ENCODE measurements at regions not wholly inside any gene's neighbourhood (a gene's known extent, or its start where the extent isn't known, plus 50 kb on each side); places are given as distances from the start of the nearest gene placed in this dataset.

DNA sequence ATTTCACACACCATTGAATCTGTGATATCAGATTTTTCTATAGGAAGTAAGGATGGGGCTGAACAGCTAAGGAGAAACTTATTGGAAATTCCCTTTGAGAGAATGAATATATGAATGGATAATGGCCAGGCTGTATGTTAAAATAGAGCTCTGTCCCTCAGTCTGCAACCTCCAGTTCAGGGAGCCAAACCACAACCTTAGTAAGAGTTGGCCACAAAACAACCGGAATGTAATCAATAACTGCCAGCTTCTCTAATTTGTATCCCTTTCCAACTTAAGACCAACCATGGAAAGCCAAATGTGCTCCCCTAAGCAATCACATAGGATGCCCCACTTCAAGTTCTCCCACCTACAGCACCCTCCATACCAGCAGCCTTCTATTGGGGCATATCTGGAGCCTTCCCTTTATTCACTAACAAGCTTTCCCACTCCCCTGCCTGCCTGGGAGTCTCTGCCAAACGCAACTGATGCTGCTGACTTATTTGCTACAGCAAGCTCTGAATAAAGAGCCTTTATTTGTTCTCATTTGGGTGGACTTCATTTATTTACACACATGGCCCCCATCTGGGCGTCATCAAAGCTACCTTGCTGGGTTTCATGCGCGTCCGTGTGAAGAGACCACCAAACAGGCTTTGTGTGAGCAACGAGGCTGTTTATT lies 75.4 kb upstream of the LARS2 start:
- Histone ChIP-seq H3K27me3 (no peaks in the 10 kb centered on the region), H3K4me1 (no peaks in the 10 kb centered on the region), H3K9me3 (no peaks in the 10 kb centered on the region), H3K27ac (no peak overlapping the region), H3K4me2 (no peak overlapping the region), H3K4me3 (no peak overlapping the region), H4K20me1 (no peaks in the 10 kb centered on the region), H3K36me3 (no peaks in the 10 kb centered on the region), H3K9ac (no peak overlapping the region)
- no peak for TF ChIP-seq Cebpa-rat (IDR thresholded peaks at IDR 0.05)

DNA sequence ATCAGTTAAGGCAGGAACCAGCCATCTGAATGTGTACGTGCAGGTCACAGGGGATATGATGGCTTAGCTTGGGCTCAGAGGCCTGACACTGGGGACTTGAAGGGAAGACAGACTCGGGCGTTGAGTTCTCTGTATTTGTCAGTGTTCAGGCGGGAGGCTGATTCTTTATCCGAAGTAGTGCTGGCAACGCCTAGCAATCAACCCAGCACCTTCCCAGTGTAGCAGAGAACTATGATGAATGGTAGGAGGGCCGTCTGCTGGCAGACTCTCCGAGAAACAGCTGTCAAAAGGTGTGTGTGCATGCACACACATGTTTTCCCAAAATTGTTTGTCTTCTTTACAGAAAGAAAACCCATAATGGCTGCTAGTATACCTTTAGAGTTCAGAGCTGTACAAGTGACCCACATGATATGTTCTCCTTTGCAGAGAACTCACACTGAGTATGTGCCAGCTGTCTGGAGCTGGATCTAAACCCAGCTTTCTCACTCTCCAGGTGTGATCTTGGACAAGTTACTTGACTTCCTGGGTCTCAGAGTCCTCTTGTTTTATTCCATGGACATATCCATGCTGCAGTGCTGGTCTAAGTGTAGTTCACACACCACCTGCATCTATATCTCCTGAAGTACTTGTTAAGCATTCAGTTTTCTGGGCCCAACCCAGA lies 74.5 kb upstream of the LARS2 start:
- Histone ChIP-seq H3K9me3 (no peaks in the 10 kb centered on the region), H3K36me3 (no peaks in the 10 kb centered on the region), H3K4me1 (no peaks in the 10 kb centered on the region), H3K4me2 (no peak overlapping the region), H4K20me1 (no peaks in the 10 kb centered on the region), H3K27ac (no peak overlapping the region), H3K4me3 (no peak overlapping the region), H3K9ac (no peak overlapping the region), H3K27me3 (no peaks in the 10 kb centered on the region)
- no peak for TF ChIP-seq Cebpa-rat (IDR thresholded peaks at IDR 0.05)

DNA sequence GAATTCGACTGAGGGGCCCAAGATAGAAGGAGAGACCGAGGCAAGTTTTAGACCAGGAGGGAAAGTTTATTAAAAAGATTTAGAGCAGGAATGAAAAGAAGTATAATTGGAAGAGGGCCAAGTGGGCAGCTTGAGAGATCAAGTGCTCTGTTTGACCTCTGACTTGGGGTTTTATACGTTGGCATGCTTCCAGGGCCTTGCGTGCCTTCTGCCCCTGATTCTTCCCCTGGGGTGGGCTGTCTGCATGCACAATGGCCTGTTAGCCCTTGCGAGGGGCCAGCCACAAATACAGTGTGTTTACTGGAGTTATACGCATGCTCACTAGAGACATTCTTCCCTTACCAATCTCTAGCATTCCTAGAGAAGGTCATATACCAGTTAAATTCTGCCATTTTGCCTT lies 70.7 kb upstream of the LARS2 start:
- H3K4me2 ChIP-seq: no peak overlapping the region
- no peaks in the 10 kb centered on the region for H3K36me3 ChIP-seq

DNA sequence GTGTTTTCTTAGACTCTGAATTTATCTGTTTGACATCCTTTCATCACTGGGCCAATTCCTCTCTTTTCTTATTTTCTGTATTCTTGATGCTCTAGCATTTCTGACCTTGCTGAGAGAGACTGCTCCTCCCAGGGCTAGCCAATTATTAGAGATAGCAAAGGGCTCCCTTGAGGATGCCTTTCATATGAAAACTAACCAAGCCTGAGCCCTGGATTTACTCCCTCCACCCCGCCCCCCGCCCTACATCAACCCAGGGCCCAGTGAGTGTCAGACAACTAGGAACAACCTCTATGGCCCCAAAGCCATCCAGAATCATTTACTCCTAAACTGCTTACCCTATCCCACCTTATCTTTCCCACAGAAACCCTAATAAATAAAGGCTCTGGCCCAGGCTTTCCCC lies 69.7 kb upstream of the LARS2 start:
- Histone ChIP-seq H3K9ac (no peak overlapping the region), H3K36me3 (no peaks in the 10 kb centered on the region), H3K4me2 (no peak overlapping the region), H3K9me3 (no peaks in the 10 kb centered on the region), H4K20me1 (no peaks in the 10 kb centered on the region), H3K27ac (no peak overlapping the region), H3K27me3 (no peaks in the 10 kb centered on the region), H3K4me3 (no peak overlapping the region), H3K4me1 (peaks cover 18% of the 10 kb centered on the region)
- no peak for TF ChIP-seq Cebpa-rat (IDR thresholded peaks at IDR 0.05)

More for the DNA sequence above, 70.7 kb upstream of the LARS2 start:
- H3K4me1 ChIP-seq: peaks cover 18% of the 10 kb centered on the region
- no peaks in the 10 kb centered on the region for H3K9me3 ChIP-seq
- no peak overlapping the region for H3K27ac ChIP-seq
- H3K9ac ChIP-seq: no peak overlapping the region
- TF ChIP-seq Cebpa-rat (IDR thresholded peaks at IDR 0.05): no peak
- no peak overlapping the region for H3K4me3 ChIP-seq
- H4K20me1 ChIP-seq: no peaks in the 10 kb centered on the region
- H3K27me3 ChIP-seq: no peaks in the 10 kb centered on the region

DNA sequence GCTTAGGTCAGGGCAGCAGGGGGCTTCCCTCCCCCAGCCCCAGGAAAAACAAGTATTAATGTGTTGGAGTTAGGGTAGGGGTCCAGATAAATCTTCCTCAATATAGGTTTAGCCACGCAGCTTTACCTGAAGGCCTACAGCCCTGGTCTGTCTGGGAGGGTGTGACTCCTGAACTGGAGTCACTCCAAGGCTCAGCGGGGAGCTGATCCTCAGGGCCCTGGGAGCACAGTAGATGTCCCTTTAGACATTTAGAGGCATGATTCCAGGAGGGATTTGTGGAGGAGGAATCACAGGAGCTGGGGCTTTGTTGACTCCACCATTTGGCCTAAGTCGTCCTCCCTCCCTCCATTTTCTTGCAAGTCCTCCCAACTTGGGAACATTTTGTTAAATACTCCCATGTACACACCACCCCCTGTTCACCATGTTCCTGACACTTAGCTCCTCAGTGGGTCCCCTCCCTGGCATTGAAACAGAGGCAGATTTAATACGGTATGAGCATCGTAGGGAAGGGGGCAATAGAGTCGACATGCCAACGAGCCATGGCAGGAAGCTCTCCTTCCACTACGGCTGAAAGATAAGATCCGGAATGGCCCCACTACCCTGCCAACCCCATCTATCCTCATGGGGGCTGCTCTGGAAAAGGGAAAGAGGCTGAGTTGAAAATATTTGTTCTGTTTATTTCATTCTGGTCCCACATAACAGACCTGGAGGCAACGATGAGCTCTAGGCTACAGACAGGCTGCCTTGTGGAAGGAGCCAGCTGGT lies 69.0 kb upstream of the LARS2 start:
- H3K4me3 ChIP-seq: no peak overlapping the region
- TF ChIP-seq Cebpa-rat (IDR thresholded peaks at IDR 0.05): no peak
- H3K36me3 ChIP-seq: no peaks in the 10 kb centered on the region
- no peaks in the 10 kb centered on the region for H4K20me1 ChIP-seq
- no peak overlapping the region for H3K9ac ChIP-seq
- no peaks in the 10 kb centered on the region for H3K9me3 ChIP-seq
- H3K27ac ChIP-seq: no peak overlapping the region
- no peak overlapping the region for H3K4me2 ChIP-seq
- H3K27me3 ChIP-seq: no peaks in the 10 kb centered on the region
- peaks cover 18% of the 10 kb centered on the region for H3K4me1 ChIP-seq

DNA sequence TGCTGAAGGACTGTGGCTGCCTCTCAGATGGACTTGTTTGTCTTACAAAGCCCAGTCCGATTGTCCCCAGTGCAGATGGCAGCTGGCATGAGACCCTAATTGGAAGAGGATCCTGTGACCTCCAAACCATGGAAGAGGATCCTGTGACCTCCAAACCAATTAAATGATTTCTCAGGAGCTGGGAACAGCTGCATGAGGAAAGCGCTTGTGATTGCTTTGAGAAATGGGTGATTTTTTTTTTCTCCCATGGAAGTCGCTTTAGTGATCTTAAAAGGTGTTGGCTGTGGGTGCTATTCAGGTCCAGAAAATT lies 68.4 kb upstream of the LARS2 start:
- TF ChIP-seq Cebpa-rat (IDR thresholded peaks at IDR 0.05): no peak
- Histone ChIP-seq H3K4me1 (peaks cover 18% of the 10 kb centered on the region), H3K27ac (no peak overlapping the region), H3K9ac (no peak overlapping the region), H3K4me2 (no peak overlapping the region), H4K20me1 (no peaks in the 10 kb centered on the region), H3K27me3 (no peaks in the 10 kb centered on the region), H3K4me3 (no peak overlapping the region), H3K9me3 (no peaks in the 10 kb centered on the region), H3K36me3 (no peaks in the 10 kb centered on the region)

DNA sequence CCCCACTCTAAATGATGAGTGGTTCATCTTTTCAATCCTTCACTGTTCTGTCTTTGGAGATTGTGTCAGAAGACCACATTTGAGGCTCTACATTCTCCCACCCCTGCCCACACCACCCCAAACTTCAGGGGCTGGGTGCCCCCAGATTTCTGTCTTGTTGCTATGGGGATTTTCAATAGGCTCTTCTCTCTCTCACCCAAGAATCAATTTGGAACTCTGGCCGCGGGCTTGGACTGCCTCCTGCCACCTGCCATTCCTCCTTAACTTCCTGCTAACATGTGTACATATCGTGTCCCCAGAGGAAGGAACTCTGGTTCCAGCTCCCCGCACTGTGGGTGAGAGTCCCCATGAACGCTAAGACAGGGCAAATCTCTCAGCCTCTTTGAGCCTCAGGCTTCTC lies 67.4 kb upstream of the LARS2 start:
- H3K4me2 ChIP-seq: peak overlapping the region; percentile 58; the same call in 1 of the 2 replicates
- H3K9me3 ChIP-seq: no peaks in the 10 kb centered on the region
- no peaks in the 10 kb centered on the region for H3K36me3 ChIP-seq
- H3K4me1 ChIP-seq: peaks cover 18% of the 10 kb centered on the region
- no peaks in the 10 kb centered on the region for H4K20me1 ChIP-seq
- H3K4me3 ChIP-seq: no peak overlapping the region
- H3K27me3 ChIP-seq: no peaks in the 10 kb centered on the region
- TF ChIP-seq Cebpa-rat (IDR thresholded peaks at IDR 0.05): no peak
- no peak overlapping the region for H3K27ac ChIP-seq
- H3K9ac ChIP-seq: no peak overlapping the region

DNA sequence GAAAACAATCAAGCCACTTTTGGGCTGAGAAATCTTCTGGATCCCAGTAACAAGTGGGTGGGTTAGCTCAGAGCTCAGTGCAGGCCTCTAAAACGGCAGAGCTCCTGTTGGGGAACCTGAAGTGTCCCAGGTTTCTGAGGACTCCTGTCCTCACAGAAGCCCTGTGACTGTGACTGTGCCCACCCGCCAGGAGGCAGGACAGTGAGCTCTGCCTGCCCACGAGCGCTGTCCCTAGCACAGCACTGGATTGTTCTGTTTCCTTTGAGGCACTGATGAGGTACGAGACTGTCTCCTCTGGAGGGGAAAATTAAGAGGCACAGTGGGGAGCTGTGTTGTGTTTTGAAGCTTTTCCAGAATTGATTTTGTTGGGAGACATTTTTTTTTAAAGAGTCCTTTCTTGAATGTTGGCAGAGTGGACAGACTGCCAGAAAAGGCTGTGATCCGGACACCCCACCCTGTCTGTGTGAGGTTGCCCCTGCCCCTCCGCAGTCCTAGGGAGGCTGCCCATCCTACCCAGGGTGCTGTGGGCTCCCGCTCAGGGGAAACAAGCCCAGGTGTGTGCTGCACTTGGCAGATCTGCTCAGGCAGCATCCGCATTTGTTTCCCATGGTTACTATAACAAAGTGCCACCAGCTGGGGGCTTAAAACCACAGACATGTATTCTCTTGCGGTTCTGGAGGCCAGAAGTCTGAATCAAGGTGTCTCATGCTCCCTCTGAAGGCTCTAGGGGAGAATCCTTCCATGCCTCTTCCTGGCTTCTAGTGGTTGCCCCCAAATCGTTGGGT lies 66.6 kb upstream of the LARS2 start:
- H3K9me3 ChIP-seq: no peaks in the 10 kb centered on the region
- H3K27me3 ChIP-seq: no peaks in the 10 kb centered on the region
- H3K4me3 ChIP-seq: no peak overlapping the region
- no peak for TF ChIP-seq Cebpa-rat (IDR thresholded peaks at IDR 0.05)
- no peak overlapping the region for H3K27ac ChIP-seq
- H3K4me2 ChIP-seq: peak overlapping the region; percentile 58
- peaks cover 18% of the 10 kb centered on the region for H3K4me1 ChIP-seq
- no peaks in the 10 kb centered on the region for H3K36me3 ChIP-seq
- H4K20me1 ChIP-seq: no peaks in the 10 kb centered on the region
- H3K9ac ChIP-seq: no peak overlapping the region

DNA sequence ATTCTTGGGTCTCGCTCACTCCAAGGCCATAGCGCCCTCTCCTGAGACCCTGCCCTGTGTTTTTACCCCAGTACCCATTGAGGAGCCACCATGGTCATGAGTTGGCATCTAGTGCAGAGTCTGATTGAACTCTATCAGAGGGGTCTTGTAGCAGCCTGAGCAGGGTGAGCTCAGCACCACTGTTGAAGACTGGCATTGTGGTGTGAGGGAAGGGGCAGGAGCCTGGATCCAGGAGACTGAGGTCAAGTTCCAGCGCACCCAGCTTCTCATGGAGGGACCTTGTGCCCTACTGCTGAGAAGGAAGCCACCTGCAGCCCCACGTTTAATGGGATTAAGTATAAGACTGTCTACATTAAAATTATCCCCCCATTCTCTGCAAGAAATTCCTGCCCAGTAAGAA lies 65.8 kb upstream of the LARS2 start:
- no peak overlapping the region for H3K27ac ChIP-seq
- no peak overlapping the region for H3K9ac ChIP-seq
- H3K27me3 ChIP-seq: no peaks in the 10 kb centered on the region
- H3K4me2 ChIP-seq: peak overlapping the region; percentile 58
- TF ChIP-seq Cebpa-rat (IDR thresholded peaks at IDR 0.05): no peak
- no peaks in the 10 kb centered on the region for H3K36me3 ChIP-seq
- H3K9me3 ChIP-seq: no peaks in the 10 kb centered on the region
- H3K4me3 ChIP-seq: no peak overlapping the region
- H3K4me1 ChIP-seq: peaks cover 18% of the 10 kb centered on the region
- no peaks in the 10 kb centered on the region for H4K20me1 ChIP-seq

DNA sequence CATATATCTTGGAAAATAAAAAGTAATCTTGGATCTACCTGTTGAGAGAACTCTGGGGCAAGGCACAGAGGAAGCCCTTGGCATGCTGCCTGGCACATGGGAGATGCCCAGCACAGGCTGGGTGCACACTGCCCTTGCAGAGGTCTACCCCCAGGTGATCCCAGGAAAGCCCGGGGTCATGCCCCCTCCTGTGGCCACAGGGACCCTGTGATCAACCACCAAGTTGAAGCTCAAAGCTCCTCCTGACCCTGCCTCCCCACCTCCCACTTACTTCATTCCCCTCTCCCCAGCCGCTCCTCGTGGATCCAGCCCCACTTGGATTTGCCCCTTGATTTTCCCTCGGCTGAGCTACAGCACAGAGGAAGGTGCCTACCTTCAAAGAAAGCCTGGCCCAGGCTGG lies 62.7 kb upstream of the LARS2 start:
- Histone ChIP-seq H3K9ac (no peak overlapping the region), H3K36me3 (no peaks in the 10 kb centered on the region), H3K27me3 (no peaks in the 10 kb centered on the region)

More for the DNA sequence above, 62.7 kb upstream of the LARS2 start:
- no peak for TF ChIP-seq Cebpa-rat (IDR thresholded peaks at IDR 0.05)
- Histone ChIP-seq H3K4me3 (no peak overlapping the region), H3K4me2 (no peak overlapping the region), H3K4me1 (peaks cover 31% of the 10 kb centered on the region), H3K27ac (no peak overlapping the region), H3K9me3 (no peaks in the 10 kb centered on the region), H4K20me1 (no peaks in the 10 kb centered on the region)
